HepG2 (cell line): ENCODE measurements at regions not wholly inside any gene's neighbourhood (a gene's known extent, or its start where the extent isn't known, plus 50 kb on each side); places are given as distances from the start of the nearest gene placed in this dataset.

Experiments
- EP300 ChIP-seq, 3 experiments: sonication (generic) in 1 of 3; formaldehyde crosslinking in 1 of 3; IDR thresholded peaks; 2 replicates each; pipeline versions ENCODE4 v1.5.1 to v1.6.1; 2011 to 2020; ENCODE audit warnings: low read depth in 2 of 3, low read length in 2 of 3, borderline replicate concordance in 1 of 3, improper control_type of control experiment in 1 of 3, mild to moderate bottlenecking in 1 of 3, missing genetic modification reagents in 1 of 3, moderate library complexity in 1 of 3
- EZH2 ChIP-seq: conservative IDR thresholded peaks from 2 replicates; pipeline ENCODE4 v1.6.1; 2012; ENCODE audit warnings: mild to moderate bottlenecking, low read depth, low read length, moderate library complexity
- PHF8 ChIP-seq: sonication (generic); formaldehyde crosslinking; IDR thresholded peaks from 2 replicates; pipeline ENCODE4 v1.5.0; 2020; ENCODE audit warnings: missing genetic modification reagents
- POLR2A ChIP-seq, 2 experiments: IDR thresholded peaks; 2 replicates each; pipeline ENCODE4 v1.6.1; 2011; ENCODE audit warnings: low read depth in 2 of 2, low read length in 2 of 2, mild to moderate bottlenecking in 1 of 2, moderate library complexity in 1 of 2; ENCODE audit not compliant: insufficient read depth in 1 of 2
- TBX3 ChIP-seq: fragments of 450-650 bp; IDR thresholded peaks from 2 replicates; pipeline ENCODE4 v1.6.1; 2017; ENCODE audit warnings: antibody characterized with exemption, mild to moderate bottlenecking, inconsistent platforms, borderline replicate concordance
- ZNF33A ChIP-seq: sonication (generic); formaldehyde crosslinking; IDR thresholded peaks from 2 replicates; pipeline ENCODE4 v1.5.1; 2020; ENCODE audit warnings: missing genetic modification reagents, mild to moderate bottlenecking, moderate library complexity, borderline replicate concordance
- ZNF496 ChIP-seq: sonication (generic); formaldehyde crosslinking; IDR thresholded peaks from 2 replicates; pipeline ENCODE4 v1.8.1; 2023; ENCODE audit warnings: mild to moderate bottlenecking, moderate library complexity, missing genetic modification reagents; ENCODE audit not compliant: insufficient replicate concordance
- TF ChIP-seq, protein P1 (sequence below): sonication (generic); formaldehyde crosslinking; IDR thresholded peaks from 2 replicates; pipeline ENCODE4 v1.8.0; 2022; ENCODE audit warnings: mild to moderate bottlenecking, missing genetic modification reagents
- TF ChIP-seq, protein P2 (sequence below): sonication (generic); formaldehyde crosslinking; IDR thresholded peaks from 2 replicates; pipeline ENCODE4 v1.5.0; 2020; ENCODE audit warnings: missing genetic modification reagents

DNA sequence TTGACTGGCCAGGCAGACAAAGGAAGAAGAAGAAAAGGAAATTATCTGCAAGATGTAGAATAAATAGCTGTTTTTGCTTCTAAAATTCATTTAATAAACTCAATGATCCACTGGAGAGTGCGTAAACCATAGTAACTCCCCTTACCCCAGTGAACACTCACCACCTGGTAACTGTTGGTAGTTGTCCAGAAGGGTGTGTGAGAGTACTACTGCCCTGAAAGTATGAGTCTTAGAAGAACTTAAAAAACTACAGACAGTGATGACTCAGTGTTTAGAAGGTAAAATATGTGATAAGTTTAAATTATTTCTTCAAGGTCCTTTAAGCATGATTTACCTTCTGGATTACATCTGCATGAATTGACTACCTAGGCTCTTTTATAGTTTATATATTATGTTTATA is 53.0 kb upstream of the SEMA3A start:
- TF ChIP-seq POLR2A (IDR thresholded peaks at IDR 0.05; ENCODE audit: insufficient read depth in 1 of 2, low read depth in 2 of 2, low read length in 2 of 2) (no peak), ZNF496 (CRISPR knock-in tag) (no peak), EP300 (IDR thresholded peaks at IDR 0.05; ENCODE audit: low read depth in 2 of 2, low read length in 2 of 2) (no peak), EP300 (CRISPR knock-in tag; IDR thresholded peaks at IDR 0.05; ENCODE audit: borderline replicate concordance) (no peak), PHF8 (CRISPR knock-in tag) (no peak), TBX3 (no peak), ZNF33A (no peak), EZH2 (no peak)
- TF ChIP-seq, protein P1, sequence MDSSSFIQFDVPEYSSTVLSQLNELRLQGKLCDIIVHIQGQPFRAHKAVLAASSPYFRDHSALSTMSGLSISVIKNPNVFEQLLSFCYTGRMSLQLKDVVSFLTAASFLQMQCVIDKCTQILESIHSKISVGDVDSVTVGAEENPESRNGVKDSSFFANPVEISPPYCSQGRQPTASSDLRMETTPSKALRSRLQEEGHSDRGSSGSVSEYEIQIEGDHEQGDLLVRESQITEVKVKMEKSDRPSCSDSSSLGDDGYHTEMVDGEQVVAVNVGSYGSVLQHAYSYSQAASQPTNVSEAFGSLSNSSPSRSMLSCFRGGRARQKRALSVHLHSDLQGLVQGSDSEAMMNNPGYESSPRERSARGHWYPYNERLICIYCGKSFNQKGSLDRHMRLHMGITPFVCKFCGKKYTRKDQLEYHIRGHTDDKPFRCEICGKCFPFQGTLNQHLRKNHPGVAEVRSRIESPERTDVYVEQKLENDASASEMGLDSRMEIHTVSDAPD (CRISPR knock-in tag) = no peak
- TF ChIP-seq, protein P2, sequence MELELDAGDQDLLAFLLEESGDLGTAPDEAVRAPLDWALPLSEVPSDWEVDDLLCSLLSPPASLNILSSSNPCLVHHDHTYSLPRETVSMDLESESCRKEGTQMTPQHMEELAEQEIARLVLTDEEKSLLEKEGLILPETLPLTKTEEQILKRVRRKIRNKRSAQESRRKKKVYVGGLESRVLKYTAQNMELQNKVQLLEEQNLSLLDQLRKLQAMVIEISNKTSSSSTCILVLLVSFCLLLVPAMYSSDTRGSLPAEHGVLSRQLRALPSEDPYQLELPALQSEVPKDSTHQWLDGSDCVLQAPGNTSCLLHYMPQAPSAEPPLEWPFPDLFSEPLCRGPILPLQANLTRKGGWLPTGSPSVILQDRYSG (CRISPR knock-in tag) = no peak
